Tibial nerve (tissue), 3 donors: ENCODE measurements at regions not wholly inside any gene's neighbourhood (a gene's known extent, or its start where the extent isn't known, plus 50 kb on each side); places are given as distances from the start of the nearest gene placed in this dataset.

Experiments
- POLR2A ChIP-seq, 2 donors: fragments of 450-650 bp; IDR thresholded peaks; one replicate each; pipeline ENCODE4 v1.6.1; 2017; ENCODE audit warnings: antibody characterized with exemption in 2 of 2, mild to moderate bottlenecking in 2 of 2, moderate library complexity in 2 of 2
- TF ChIP-seq, protein P1 (sequence below), 5 experiments: fragments of 200-600 bp in 3 of 5; fragments of 450-650 bp in 2 of 5; sonication (generic) in 3 of 5; IDR thresholded peaks; one replicate each; pipeline ENCODE4 v1.5.1; 2016 to 2019; ENCODE audit warnings: antibody characterized with exemption in 5 of 5, mild to moderate bottlenecking in 3 of 5, moderate library complexity in 2 of 5

DNA sequence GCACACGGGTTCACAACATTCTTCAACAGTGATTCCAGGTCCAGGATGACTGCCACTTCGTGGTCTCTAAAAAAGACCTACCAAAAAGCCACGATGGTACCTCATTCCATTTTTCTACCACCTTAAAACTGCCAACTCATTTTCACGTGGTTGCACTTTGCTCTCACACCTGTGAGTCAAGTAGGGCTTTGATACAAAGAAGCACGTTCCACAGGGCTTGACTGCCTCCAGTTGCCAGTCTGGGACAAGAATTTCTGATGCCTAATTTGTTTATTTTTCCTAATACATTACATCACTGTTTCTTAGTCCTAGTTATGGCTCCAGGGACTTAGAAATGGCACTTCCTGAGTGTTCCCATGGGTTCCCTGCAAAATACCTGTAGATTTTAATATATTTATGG is 911.6 kb upstream of the EEF2KMT start:
- TF ChIP-seq, protein P1, sequence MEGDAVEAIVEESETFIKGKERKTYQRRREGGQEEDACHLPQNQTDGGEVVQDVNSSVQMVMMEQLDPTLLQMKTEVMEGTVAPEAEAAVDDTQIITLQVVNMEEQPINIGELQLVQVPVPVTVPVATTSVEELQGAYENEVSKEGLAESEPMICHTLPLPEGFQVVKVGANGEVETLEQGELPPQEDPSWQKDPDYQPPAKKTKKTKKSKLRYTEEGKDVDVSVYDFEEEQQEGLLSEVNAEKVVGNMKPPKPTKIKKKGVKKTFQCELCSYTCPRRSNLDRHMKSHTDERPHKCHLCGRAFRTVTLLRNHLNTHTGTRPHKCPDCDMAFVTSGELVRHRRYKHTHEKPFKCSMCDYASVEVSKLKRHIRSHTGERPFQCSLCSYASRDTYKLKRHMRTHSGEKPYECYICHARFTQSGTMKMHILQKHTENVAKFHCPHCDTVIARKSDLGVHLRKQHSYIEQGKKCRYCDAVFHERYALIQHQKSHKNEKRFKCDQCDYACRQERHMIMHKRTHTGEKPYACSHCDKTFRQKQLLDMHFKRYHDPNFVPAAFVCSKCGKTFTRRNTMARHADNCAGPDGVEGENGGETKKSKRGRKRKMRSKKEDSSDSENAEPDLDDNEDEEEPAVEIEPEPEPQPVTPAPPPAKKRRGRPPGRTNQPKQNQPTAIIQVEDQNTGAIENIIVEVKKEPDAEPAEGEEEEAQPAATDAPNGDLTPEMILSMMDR (IDR thresholded peaks at IDR 0.05): no peak
- TF ChIP-seq POLR2A (IDR thresholded peaks at IDR 0.05): no peak
